ENCODE measurements at regions not wholly inside any gene's neighbourhood (a gene's known extent, or its start where the extent isn't known, plus 50 kb on each side); places are given as distances from the start of the nearest gene placed in this dataset.

- no peak for TF ChIP-seq CTCF (IDR thresholded peaks at IDR 0.05)
- TF ChIP-seq POLR2AphosphoS5 (IDR thresholded peaks at IDR 0.05): no peak
- TF ChIP-seq EP300 (IDR thresholded peaks at IDR 0.05; ENCODE audit: low read depth): no peak
Observed at GRCh38 chr20:50271612-50272011, 81.0 kb downstream of the CEBPB start.
